ENCODE measurements at regions not wholly inside any gene's neighbourhood (a gene's known extent, or its start where the extent isn't known, plus 50 kb on each side); places are given as distances from the start of the nearest gene placed in this dataset.

GRCh38 chr1:47676311-47677054 lies 238.6 kb downstream of the FOXD2 start:
- TF ChIP-seq CTCF (conservative IDR thresholded peaks at IDR 0.05) (no peak), EZH2 (IDR thresholded peaks at IDR 0.05; ENCODE audit: low read depth) (no peak)
